A673 (cell line): ENCODE measurements at regions not wholly inside any gene's neighbourhood (a gene's known extent, or its start where the extent isn't known, plus 50 kb on each side); places are given as distances from the start of the nearest gene placed in this dataset.

Experiments
- BruUV-seq: library from RNA; stranded (reverse); fragments of 400-500 nt; replicated peaks from 2 replicates; lab custom pipeline; 2021; lab: Mats Ljungman, UMichigan
- CTCF ChIA-PET: fragments of 300-600 bp; sonication (Branson Sonifier 250); formaldehyde crosslinking; loops from one replicate; lab custom pipeline; 2022; ENCODE audit warnings: antibody characterized with exemption; lab: Charles Lee
- POLR2A ChIA-PET: fragments of 300-600 bp; sonication (Branson Sonifier 250); formaldehyde crosslinking; loops from one replicate; lab custom pipeline; 2022; ENCODE audit warnings: antibody characterized with exemption; ENCODE audit not compliant: low non-redundant PET; lab: Charles Lee
- DNase-seq: peaks from one replicate; pipeline ENCODE4 v3.0.0-alpha.2; 2015; ENCODE audit warnings: low spot score
- H3K27ac ChIP-seq: fragments of 200-600 bp; sonication (generic); 2 replicates; pipeline ENCODE4 v1.5.1; 2016; ENCODE audit warnings: mixed run types, low read depth, mild to moderate bottlenecking, mixed read lengths, antibody characterized with exemption, low read length; ENCODE audit not compliant: poor library complexity, severe bottlenecking
- H3K27me3 ChIP-seq: fragments of 200-600 bp; sonication (generic); replicated peaks from 2 replicates; pipeline ENCODE4 v1.6.1; 2017; ENCODE audit warnings: mixed run types, low read depth, mild to moderate bottlenecking, mixed read lengths, antibody characterized with exemption, low read length; ENCODE audit not compliant: insufficient read depth, poor library complexity
- H3K36me3 ChIP-seq: fragments of 200-600 bp; sonication (generic); 2 replicates; pipeline ENCODE4 v1.6.1; 2016; ENCODE audit warnings: mixed run types, mild to moderate bottlenecking, mixed read lengths, antibody characterized with exemption, low read length; ENCODE audit not compliant: insufficient read depth, poor library complexity, severe bottlenecking
- H3K4me1 ChIP-seq: fragments of 200-600 bp; sonication (generic); 2 replicates; pipeline ENCODE4 v1.6.1; 2017; ENCODE audit warnings: mixed run types, mild to moderate bottlenecking, mixed read lengths, antibody characterized with exemption, low read length; ENCODE audit not compliant: insufficient read depth, poor library complexity, severe bottlenecking
- H3K4me3 ChIP-seq: fragments of 200-600 bp; sonication (generic); 2 replicates; pipeline ENCODE4 v1.5.1; 2016; ENCODE audit warnings: low read depth, mixed run types, mild to moderate bottlenecking, mixed read lengths, low read length; ENCODE audit not compliant: poor library complexity, severe bottlenecking
- H3K9me3 ChIP-seq: fragments of 200-600 bp; sonication (generic); 2 replicates; pipeline ENCODE4 v1.6.1; 2016; ENCODE audit warnings: mixed run types, low read depth, mild to moderate bottlenecking, mixed read lengths, antibody characterized with exemption, low read length; ENCODE audit not compliant: poor library complexity, severe bottlenecking
- EZH2 ChIP-seq: fragments of 200-600 bp; sonication (generic); IDR thresholded peaks from 2 replicates; pipeline ENCODE4 v1.6.1; 2017; ENCODE audit warnings: borderline replicate concordance, low read depth, mild to moderate bottlenecking, mixed read lengths, antibody characterized with exemption, low read length; ENCODE audit not compliant: poor library complexity, severe bottlenecking
- intact Hi-C: fragments of 100-400 bp; cut with micrococcal nuclease; formaldehyde crosslinking; loops from one replicate; pipeline ENCODE4 v1.10.0; 2022; ENCODE audit not compliant: unreplicated experiment
- TF ChIP-seq, protein P1 (sequence below): fragments of 300-800, 200-600 bp; sonication (generic); conservative IDR thresholded peaks from 2 replicates; pipeline ENCODE4 v1.5.1; 2017; ENCODE audit warnings: low read depth, mild to moderate bottlenecking, antibody characterized with exemption, low read length, moderate library complexity, mixed read lengths

DNA sequence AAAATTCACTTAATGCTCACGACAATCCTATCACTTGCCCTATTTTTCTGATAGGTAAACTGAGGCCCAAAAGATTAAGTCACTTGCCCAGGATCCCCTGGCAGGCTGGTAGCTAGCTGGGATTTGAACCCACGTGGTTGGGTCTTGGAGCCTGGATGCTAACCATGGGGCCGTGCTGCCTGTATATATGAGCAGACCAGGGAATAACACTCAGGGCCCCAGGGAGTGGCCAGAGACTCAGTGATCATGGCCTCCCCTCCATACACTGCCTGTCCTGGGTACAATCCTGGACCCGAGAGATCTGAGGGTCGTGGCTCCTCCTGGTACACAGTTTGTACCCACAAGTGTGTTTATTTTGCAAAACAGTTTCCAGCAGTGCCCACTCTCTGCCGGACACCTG lies 116.9 kb upstream of the PTPN1 start:
- Histone ChIP-seq H3K27ac (no peak overlapping the region), H3K4me3 (no peak overlapping the region), H3K27me3 (no peaks in the 10 kb centered on the region), H3K9me3 (no peaks in the 10 kb centered on the region), H3K4me1 (no peaks in the 10 kb centered on the region), H3K36me3 (no peaks in the 10 kb centered on the region)
- intact Hi-C loops: no loop called here
- ChIA-PET POLR2A (no interaction called here), CTCF (no interaction called here)
- no TSS peak for BruUV-seq
- no peak for TF ChIP-seq EZH2
- TF ChIP-seq, protein P1, sequence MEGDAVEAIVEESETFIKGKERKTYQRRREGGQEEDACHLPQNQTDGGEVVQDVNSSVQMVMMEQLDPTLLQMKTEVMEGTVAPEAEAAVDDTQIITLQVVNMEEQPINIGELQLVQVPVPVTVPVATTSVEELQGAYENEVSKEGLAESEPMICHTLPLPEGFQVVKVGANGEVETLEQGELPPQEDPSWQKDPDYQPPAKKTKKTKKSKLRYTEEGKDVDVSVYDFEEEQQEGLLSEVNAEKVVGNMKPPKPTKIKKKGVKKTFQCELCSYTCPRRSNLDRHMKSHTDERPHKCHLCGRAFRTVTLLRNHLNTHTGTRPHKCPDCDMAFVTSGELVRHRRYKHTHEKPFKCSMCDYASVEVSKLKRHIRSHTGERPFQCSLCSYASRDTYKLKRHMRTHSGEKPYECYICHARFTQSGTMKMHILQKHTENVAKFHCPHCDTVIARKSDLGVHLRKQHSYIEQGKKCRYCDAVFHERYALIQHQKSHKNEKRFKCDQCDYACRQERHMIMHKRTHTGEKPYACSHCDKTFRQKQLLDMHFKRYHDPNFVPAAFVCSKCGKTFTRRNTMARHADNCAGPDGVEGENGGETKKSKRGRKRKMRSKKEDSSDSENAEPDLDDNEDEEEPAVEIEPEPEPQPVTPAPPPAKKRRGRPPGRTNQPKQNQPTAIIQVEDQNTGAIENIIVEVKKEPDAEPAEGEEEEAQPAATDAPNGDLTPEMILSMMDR: no peak
- no peak for DNase-seq

DNA sequence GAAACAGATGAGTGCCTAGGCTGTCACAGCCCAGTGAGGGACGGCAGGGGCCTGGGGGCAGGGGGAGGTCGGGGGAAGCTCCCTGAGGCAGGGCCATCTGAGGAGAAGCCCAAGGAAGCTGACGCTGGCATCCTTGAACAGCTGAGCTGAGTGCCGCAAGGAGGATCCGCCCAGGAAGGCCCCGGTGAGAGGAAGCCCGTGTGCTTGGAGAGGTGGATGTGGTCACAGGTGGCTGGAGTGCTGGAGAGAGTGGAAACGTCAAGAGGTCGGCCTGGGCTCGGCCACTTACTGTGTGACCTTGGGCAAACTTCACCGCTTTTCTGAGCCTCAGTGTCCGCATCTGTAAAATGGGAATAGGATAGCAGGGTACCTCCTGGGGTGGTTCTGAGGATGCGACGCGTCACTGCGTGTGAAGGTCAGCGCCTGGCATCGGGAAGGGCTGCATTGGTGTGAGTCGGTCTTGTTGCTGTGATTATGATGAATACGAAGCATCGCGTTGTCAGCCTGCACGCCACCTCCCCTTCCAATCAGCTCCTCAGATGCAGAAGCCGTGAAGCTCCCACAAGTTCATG lies 116.1 kb upstream of the PTPN1 start:
- DNase-seq: no peak
- intact Hi-C loops: no loop called here
- H3K4me1 ChIP-seq: no peaks in the 10 kb centered on the region
- H3K4me3 ChIP-seq: no peak overlapping the region
- no peaks in the 10 kb centered on the region for H3K9me3 ChIP-seq
- TF ChIP-seq EZH2: no peak
- TF ChIP-seq, protein P1: no peak
- H3K27ac ChIP-seq: no peak overlapping the region
- POLR2A ChIA-PET: no interaction called here
- H3K36me3 ChIP-seq: no peaks in the 10 kb centered on the region
- BruUV-seq: no TSS peak
- CTCF ChIA-PET: no interaction called here
- H3K27me3 ChIP-seq: no peaks in the 10 kb centered on the region

DNA sequence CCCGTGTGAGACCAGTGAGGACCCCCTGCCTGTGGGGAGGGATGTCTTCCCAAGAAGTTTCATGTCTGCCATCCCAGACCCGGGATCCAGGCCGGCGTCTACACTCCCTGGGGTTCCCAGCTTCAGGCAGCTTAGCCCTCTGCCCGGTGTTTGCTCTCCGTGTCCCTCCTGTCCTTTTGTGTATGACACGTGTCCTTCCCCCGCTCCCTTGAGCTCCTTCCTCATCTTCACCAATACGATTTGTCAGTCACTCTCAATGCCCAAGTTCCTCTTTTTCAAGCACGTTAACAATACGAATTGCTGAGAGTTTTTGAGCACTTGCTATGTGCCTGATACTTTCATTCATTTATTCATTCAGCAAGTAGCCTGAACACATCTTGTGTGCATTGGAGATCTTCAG lies 115.6 kb upstream of the PTPN1 start:
- Histone ChIP-seq H3K4me1 (no peaks in the 10 kb centered on the region), H3K4me3 (no peak overlapping the region), H3K9me3 (no peaks in the 10 kb centered on the region), H3K27ac (no peak overlapping the region), H3K36me3 (no peaks in the 10 kb centered on the region), H3K27me3 (no peaks in the 10 kb centered on the region)
- DNase-seq: no peak
- TF ChIP-seq EZH2: no peak
- TF ChIP-seq, protein P1: no peak
- ChIA-PET POLR2A (no interaction called here), CTCF (no interaction called here)
- BruUV-seq: no TSS peak
- intact Hi-C loops: no loop called here
